ENCODE measurements at regions not wholly inside any gene's neighbourhood (a gene's known extent, or its start where the extent isn't known, plus 50 kb on each side); places are given as distances from the start of the nearest gene placed in this dataset.
"Not testable (repeated sequence)": the region's sequence is repeated elsewhere in the genome, so short reads cannot be mapped to it uniquely, and the experiment has no call there.

GRCh38 chr1:47491341-47491753 is 53.5 kb downstream of the FOXD2 start:
- peak; percentile 75 for DNase-seq

- no peak for DNase-seq
Observed at GRCh38 chr1:47495176-47495713, 57.4 kb downstream of the FOXD2 start.

GRCh38 chr1:47498551-47498950 is 60.7 kb downstream of the FOXD2 start:
- no peak for DNase-seq

GRCh38 chr1:47501069-47501468 is 63.2 kb downstream of the FOXD2 start:
- DNase-seq: no peak

GRCh38 chr1:47502746-47503370 is 65.0 kb downstream of the FOXD2 start:
- no peak for DNase-seq

GRCh38 chr1:47504840-47505239 is 67.0 kb downstream of the FOXD2 start:
- DNase-seq: not testable (repeated sequence)

- no peak for DNase-seq
Observed at GRCh38 chr1:47505267-47505666, 67.4 kb downstream of the FOXD2 start.

GRCh38 chr1:47506053-47506452 is 68.2 kb downstream of the FOXD2 start:
- DNase-seq: no peak

- DNase-seq: no peak
Observed at GRCh38 chr1:47507144-47507543, 69.3 kb downstream of the FOXD2 start.

GRCh38 chr1:47507881-47508701 is 70.2 kb downstream of the FOXD2 start:
- DNase-seq: peak; percentile 26

- DNase-seq: peak; percentile 32
Observed at GRCh38 chr1:47508702-47509431, 71.0 kb downstream of the FOXD2 start.

- DNase-seq: no peak
Observed at GRCh38 chr1:47510282-47510811, 72.5 kb downstream of the FOXD2 start.

GRCh38 chr1:47511825-47512224 is 74.0 kb downstream of the FOXD2 start:
- no peak for DNase-seq

GRCh38 chr1:47513393-47513792 is 75.5 kb downstream of the FOXD2 start:
- no peak for DNase-seq

GRCh38 chr1:47514229-47514628 is 76.4 kb downstream of the FOXD2 start:
- no peak for DNase-seq

- DNase-seq: no peak
Observed at GRCh38 chr1:47515164-47515789, 77.4 kb downstream of the FOXD2 start.

GRCh38 chr1:47517946-47518345 is 80.1 kb downstream of the FOXD2 start:
- no peak for DNase-seq

- DNase-seq: no peak
Observed at GRCh38 chr1:47519491-47519890, 81.6 kb downstream of the FOXD2 start.

- no peak for DNase-seq
Observed at GRCh38 chr1:47519971-47520370, 82.1 kb downstream of the FOXD2 start.

- no peak for DNase-seq
Observed at GRCh38 chr1:47521034-47521881, 83.4 kb downstream of the FOXD2 start.
